GM23338 (cell line): ENCODE measurements at regions not wholly inside any gene's neighbourhood (a gene's known extent, or its start where the extent isn't known, plus 50 kb on each side); places are given as distances from the start of the nearest gene placed in this dataset.

Source experiments
- ATAC-seq: fragments of 200-7000 bp; cut with Tn5 transposase; 3 replicates; pipeline ENCODE4 v1.9.1; 2020
- DNase-seq: peaks from one replicate; pipeline ENCODE4 v3.0.0-alpha.2; 2015; ENCODE audit warnings: low spot score
- H2AFZ ChIP-seq: fragments of 200-600 bp; sonication (generic); 2 replicates; pipeline ENCODE4 v1.8.0; 2016; ENCODE audit warnings: antibody characterized with exemption, mild to moderate bottlenecking, moderate library complexity
- H3F3A ChIP-seq: fragments of 200-600 bp; sonication (generic); replicated peaks from 2 replicates; pipeline ENCODE4 v1.8.0; 2017; ENCODE audit warnings: antibody characterized with exemption, mixed run types, low read depth
- H3K27ac ChIP-seq: fragments of 200-600 bp; sonication (generic); 2 replicates; pipeline ENCODE4 v1.6.1; 2016; ENCODE audit warnings: low read depth
- H3K27me3 ChIP-seq: fragments of 200-600 bp; sonication (generic); 2 replicates; pipeline ENCODE4 v1.8.0; 2016; ENCODE audit warnings: mild to moderate bottlenecking, mixed run types, moderate library complexity; ENCODE audit not compliant: insufficient read depth
- H3K36me3 ChIP-seq: fragments of 200-600 bp; sonication (generic); 2 replicates; pipeline ENCODE4 v1.8.0; 2016; ENCODE audit warnings: mild to moderate bottlenecking; ENCODE audit not compliant: insufficient read depth
- H3K4me1 ChIP-seq: fragments of 200-600 bp; sonication (generic); 2 replicates; pipeline ENCODE4 v1.8.0; 2016; ENCODE audit warnings: mild to moderate bottlenecking, moderate library complexity; ENCODE audit not compliant: insufficient read depth
- H3K4me2 ChIP-seq: fragments of 200-600 bp; sonication (generic); 2 replicates; pipeline ENCODE4 v1.7.1; 2017; ENCODE audit warnings: mixed run types
- H3K4me3 ChIP-seq: fragments of 200-600 bp; sonication (generic); 2 replicates; pipeline ENCODE4 v1.6.1; 2016; ENCODE audit warnings: mixed run types
- H3K79me2 ChIP-seq: fragments of 200-600 bp; sonication (generic); replicated peaks from 2 replicates; pipeline ENCODE4 v1.8.0; 2017; ENCODE audit warnings: mild to moderate bottlenecking; ENCODE audit not compliant: insufficient read depth
- H3K9me2 ChIP-seq: fragments of 200-600 bp; sonication (generic); 2 replicates; pipeline ENCODE4 v1.8.0; 2017; ENCODE audit not compliant: insufficient read depth
- H4K20me1 ChIP-seq: fragments of 200-600 bp; sonication (generic); replicated peaks from 2 replicates; pipeline ENCODE4 v1.8.0; 2017; ENCODE audit warnings: mild to moderate bottlenecking; ENCODE audit not compliant: insufficient read depth
- H3K27ac Mint-ChIP-seq: 2 replicates; pipeline ENCODE4 v1.8.0; 2020; ENCODE audit warnings: inconsistent platforms, mild to moderate bottlenecking, moderate library complexity, mixed read lengths
- H3K27me3 Mint-ChIP-seq: 3 replicates; pipeline ENCODE4 v1.8.0; 2022; ENCODE audit warnings: low read depth, mild to moderate bottlenecking, moderate library complexity, mixed read lengths, inconsistent platforms; ENCODE audit not compliant: insufficient read depth, poor library complexity
- H3K36me3 Mint-ChIP-seq: 3 replicates; pipeline ENCODE4 v1.8.0; 2021; ENCODE audit warnings: low read depth, mild to moderate bottlenecking, inconsistent platforms, moderate library complexity, mixed read lengths
- H3K4me1 Mint-ChIP-seq: 3 replicates; pipeline ENCODE4 v1.8.0; 2020; ENCODE audit warnings: mild to moderate bottlenecking, inconsistent platforms, mixed read lengths
- H3K4me3 Mint-ChIP-seq: 3 replicates; pipeline ENCODE4 v1.8.0; 2021; ENCODE audit warnings: moderate library complexity, mild to moderate bottlenecking, inconsistent platforms, mixed read lengths
- H3K9me3 Mint-ChIP-seq: 3 replicates; pipeline ENCODE4 v1.8.0; 2020; ENCODE audit warnings: moderate library complexity, mild to moderate bottlenecking, inconsistent platforms, mixed read lengths
- CREB1 ChIP-seq: fragments of 250-450 bp; sonication (Bioruptor Pico); IDR thresholded peaks from 2 replicates; pipeline ENCODE4 v1.5.0; 2020; ENCODE audit warnings: low read depth, mild to moderate bottlenecking, moderate library complexity
- CTCF ChIP-seq, 2 experiments: fragments of 200-600 bp in 1 of 2; sonication (generic) in 1 of 2; conservative IDR thresholded peaks; 2 replicates each; pipeline versions ENCODE4 v1.5.1 to v1.6.1; 2016 to 2017; ENCODE audit warnings: antibody characterized with exemption in 2 of 2, low read depth in 2 of 2, mild to moderate bottlenecking in 2 of 2, moderate library complexity in 1 of 2
- ETS1 ChIP-seq: IDR thresholded peaks from 2 replicates; pipeline ENCODE4 v1.6.1; 2016; ENCODE audit warnings: antibody characterized with exemption
- EZH2 ChIP-seq: fragments of 200-600 bp; sonication (generic); IDR thresholded peaks from one replicate; pipeline ENCODE4 v1.8.0; 2017; ENCODE audit warnings: antibody characterized with exemption, mild to moderate bottlenecking, low read depth; ENCODE audit not compliant: unreplicated experiment
- EZH2phosphoT487 ChIP-seq: fragments of 200-600 bp; sonication (generic); IDR thresholded peaks from one replicate; pipeline ENCODE4 v1.8.1; 2018; ENCODE audit warnings: antibody characterized with exemption; ENCODE audit not compliant: unreplicated experiment
- JUNB ChIP-seq: IDR thresholded peaks from one replicate; pipeline ENCODE4 v1.6.1; 2016; ENCODE audit warnings: antibody characterized with exemption; ENCODE audit not compliant: unreplicated experiment
- NANOG ChIP-seq: IDR thresholded peaks from 2 replicates; pipeline ENCODE4 v1.6.1; 2016; ENCODE audit warnings: antibody characterized with exemption, borderline replicate concordance
- POLR2AphosphoS5 ChIP-seq: IDR thresholded peaks from 2 replicates; pipeline ENCODE4 v1.6.1; 2016; ENCODE audit warnings: antibody characterized with exemption, low read depth
- STAT1 ChIP-seq: IDR thresholded peaks from one replicate; pipeline ENCODE4 v1.6.1; 2016; ENCODE audit warnings: antibody characterized with exemption; ENCODE audit not compliant: unreplicated experiment
- ZNF114 ChIP-seq: fragments of 250-450 bp; sonication (Bioruptor Pico); IDR thresholded peaks from 2 replicates; pipeline ENCODE4 v1.5.0; 2020; ENCODE audit warnings: mild to moderate bottlenecking, moderate library complexity
- ZNF331 ChIP-seq: fragments of 250-450 bp; sonication (Bioruptor Pico); IDR thresholded peaks from 2 replicates; pipeline ENCODE4 v1.5.0; 2020; ENCODE audit warnings: low read depth, mild to moderate bottlenecking, moderate library complexity
- TF ChIP-seq, protein P1 (sequence below): fragments of 250-450 bp; sonication (Bioruptor Pico); IDR thresholded peaks from 2 replicates; pipeline ENCODE4 v1.5.0; 2020; ENCODE audit warnings: mild to moderate bottlenecking, moderate library complexity
- TF ChIP-seq, protein P2 (sequence below): IDR thresholded peaks from one replicate; pipeline ENCODE4 v1.6.1; 2018; ENCODE audit warnings: antibody characterized with exemption; ENCODE audit not compliant: unreplicated experiment

- Histone ChIP-seq H2AFZ (no peak overlapping the region), H3K36me3 (no peaks in the 10 kb centered on the region), H3K27me3 (no peaks in the 10 kb centered on the region), H3K4me2 (no peak overlapping the region), H3K79me2 (no peaks in the 10 kb centered on the region), H3K4me1 (no peaks in the 10 kb centered on the region), H4K20me1 (no peaks in the 10 kb centered on the region; the same call in 1 of the 2 replicates), H3K27ac (no peak overlapping the region), H3K9me2 (no peaks in the 10 kb centered on the region; the same call in 1 of the 2 replicates), H3K4me3 (no peak overlapping the region), H3F3A (no peaks in the 10 kb centered on the region)
- no peak for ATAC-seq
- Mint-ChIP-seq H3K27me3 (no peaks in the 10 kb centered on the region), H3K4me1 (no peaks in the 10 kb centered on the region; the same call in 2 of the 3 replicates), H3K4me3 (no peak overlapping the region), H3K9me3 (no peaks in the 10 kb centered on the region), H3K27ac (no peak overlapping the region), H3K36me3 (no peaks in the 10 kb centered on the region)
- no peak for DNase-seq
- TF ChIP-seq, protein P1, sequence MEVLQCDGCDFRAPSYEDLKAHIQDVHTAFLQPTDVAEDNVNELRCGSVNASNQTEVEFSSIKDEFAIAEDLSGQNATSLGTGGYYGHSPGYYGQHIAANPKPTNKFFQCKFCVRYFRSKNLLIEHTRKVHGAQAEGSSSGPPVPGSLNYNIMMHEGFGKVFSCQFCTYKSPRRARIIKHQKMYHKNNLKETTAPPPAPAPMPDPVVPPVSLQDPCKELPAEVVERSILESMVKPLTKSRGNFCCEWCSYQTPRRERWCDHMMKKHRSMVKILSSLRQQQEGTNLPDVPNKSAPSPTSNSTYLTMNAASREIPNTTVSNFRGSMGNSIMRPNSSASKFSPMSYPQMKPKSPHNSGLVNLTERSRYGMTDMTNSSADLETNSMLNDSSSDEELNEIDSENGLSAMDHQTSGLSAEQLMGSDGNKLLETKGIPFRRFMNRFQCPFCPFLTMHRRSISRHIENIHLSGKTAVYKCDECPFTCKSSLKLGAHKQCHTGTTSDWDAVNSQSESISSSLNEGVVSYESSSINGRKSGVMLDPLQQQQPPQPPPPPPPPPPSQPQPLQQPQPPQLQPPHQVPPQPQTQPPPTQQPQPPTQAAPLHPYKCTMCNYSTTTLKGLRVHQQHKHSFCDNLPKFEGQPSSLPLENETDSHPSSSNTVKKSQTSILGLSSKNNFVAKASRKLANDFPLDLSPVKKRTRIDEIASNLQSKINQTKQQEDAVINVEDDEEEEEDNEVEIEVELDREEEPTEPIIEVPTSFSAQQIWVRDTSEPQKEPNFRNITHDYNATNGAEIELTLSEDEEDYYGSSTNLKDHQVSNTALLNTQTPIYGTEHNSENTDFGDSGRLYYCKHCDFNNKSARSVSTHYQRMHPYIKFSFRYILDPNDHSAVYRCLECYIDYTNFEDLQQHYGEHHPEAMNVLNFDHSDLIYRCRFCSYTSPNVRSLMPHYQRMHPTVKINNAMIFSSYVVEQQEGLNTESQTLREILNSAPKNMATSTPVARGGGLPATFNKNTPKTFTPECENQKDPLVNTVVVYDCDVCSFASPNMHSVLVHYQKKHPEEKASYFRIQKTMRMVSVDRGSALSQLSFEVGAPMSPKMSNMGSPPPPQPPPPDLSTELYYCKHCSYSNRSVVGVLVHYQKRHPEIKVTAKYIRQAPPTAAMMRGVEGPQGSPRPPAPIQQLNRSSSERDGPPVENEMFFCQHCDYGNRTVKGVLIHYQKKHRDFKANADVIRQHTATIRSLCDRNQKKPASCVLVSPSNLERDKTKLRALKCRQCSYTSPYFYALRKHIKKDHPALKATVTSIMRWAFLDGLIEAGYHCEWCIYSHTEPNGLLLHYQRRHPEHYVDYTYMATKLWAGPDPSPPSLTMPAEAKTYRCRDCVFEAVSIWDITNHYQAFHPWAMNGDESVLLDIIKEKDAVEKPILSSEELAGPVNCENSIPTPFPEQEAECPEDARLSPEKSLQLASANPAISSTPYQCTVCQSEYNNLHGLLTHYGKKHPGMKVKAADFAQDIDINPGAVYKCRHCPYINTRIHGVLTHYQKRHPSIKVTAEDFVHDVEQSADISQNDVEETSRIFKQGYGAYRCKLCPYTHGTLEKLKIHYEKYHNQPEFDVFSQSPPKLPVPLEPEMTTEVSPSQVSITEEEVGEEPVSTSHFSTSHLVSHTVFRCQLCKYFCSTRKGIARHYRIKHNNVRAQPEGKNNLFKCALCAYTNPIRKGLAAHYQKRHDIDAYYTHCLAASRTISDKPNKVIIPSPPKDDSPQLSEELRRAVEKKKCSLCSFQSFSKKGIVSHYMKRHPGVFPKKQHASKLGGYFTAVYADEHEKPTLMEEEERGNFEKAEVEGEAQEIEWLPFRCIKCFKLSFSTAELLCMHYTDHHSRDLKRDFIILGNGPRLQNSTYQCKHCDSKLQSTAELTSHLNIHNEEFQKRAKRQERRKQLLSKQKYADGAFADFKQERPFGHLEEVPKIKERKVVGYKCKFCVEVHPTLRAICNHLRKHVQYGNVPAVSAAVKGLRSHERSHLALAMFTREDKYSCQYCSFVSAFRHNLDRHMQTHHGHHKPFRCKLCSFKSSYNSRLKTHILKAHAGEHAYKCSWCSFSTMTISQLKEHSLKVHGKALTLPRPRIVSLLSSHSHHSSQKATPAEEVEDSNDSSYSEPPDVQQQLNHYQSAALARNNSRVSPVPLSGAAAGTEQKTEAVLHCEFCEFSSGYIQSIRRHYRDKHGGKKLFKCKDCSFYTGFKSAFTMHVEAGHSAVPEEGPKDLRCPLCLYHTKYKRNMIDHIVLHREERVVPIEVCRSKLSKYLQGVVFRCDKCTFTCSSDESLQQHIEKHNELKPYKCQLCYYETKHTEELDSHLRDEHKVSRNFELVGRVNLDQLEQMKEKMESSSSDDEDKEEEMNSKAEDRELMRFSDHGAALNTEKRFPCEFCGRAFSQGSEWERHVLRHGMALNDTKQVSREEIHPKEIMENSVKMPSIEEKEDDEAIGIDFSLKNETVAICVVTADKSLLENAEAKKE (CRISPR knock-in tag), result no peak
- no peak for TF ChIP-seq CTCF (conservative IDR thresholded peaks at IDR 0.05; ENCODE audit: low read depth in 2 of 2)
- TF ChIP-seq, protein P2, sequence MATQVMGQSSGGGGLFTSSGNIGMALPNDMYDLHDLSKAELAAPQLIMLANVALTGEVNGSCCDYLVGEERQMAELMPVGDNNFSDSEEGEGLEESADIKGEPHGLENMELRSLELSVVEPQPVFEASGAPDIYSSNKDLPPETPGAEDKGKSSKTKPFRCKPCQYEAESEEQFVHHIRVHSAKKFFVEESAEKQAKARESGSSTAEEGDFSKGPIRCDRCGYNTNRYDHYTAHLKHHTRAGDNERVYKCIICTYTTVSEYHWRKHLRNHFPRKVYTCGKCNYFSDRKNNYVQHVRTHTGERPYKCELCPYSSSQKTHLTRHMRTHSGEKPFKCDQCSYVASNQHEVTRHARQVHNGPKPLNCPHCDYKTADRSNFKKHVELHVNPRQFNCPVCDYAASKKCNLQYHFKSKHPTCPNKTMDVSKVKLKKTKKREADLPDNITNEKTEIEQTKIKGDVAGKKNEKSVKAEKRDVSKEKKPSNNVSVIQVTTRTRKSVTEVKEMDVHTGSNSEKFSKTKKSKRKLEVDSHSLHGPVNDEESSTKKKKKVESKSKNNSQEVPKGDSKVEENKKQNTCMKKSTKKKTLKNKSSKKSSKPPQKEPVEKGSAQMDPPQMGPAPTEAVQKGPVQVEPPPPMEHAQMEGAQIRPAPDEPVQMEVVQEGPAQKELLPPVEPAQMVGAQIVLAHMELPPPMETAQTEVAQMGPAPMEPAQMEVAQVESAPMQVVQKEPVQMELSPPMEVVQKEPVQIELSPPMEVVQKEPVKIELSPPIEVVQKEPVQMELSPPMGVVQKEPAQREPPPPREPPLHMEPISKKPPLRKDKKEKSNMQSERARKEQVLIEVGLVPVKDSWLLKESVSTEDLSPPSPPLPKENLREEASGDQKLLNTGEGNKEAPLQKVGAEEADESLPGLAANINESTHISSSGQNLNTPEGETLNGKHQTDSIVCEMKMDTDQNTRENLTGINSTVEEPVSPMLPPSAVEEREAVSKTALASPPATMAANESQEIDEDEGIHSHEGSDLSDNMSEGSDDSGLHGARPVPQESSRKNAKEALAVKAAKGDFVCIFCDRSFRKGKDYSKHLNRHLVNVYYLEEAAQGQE, result no peak
- TF ChIP-seq EZH2phosphoT487, result no peak
- no peak for TF ChIP-seq EZH2
- no peak for TF ChIP-seq STAT1
- no peak for TF ChIP-seq POLR2AphosphoS5
- TF ChIP-seq ETS1, result no peak
- no peak for TF ChIP-seq ZNF114 (CRISPR knock-in tag)
- TF ChIP-seq JUNB, result no peak
- no peak for TF ChIP-seq NANOG
- no peak for TF ChIP-seq CREB1
- no peak for TF ChIP-seq ZNF331 (CRISPR knock-in tag)
These were observed 84.5 kb upstream of the EGLN3 start for GRCh38 chr14:34035177-34035933.
